ENCODE measurements at regions not wholly inside any gene's neighbourhood (a gene's known extent, or its start where the extent isn't known, plus 50 kb on each side); places are given as distances from the start of the nearest gene placed in this dataset.

GRCh38 chr13:111506125-111506524 is 185.7 kb downstream of the TEX29 start:
- TF ChIP-seq CTCF (conservative IDR thresholded peaks at IDR 0.05; ENCODE audit: low read depth, low read length) (no peak), EZH2 (IDR thresholded peaks at IDR 0.05; ENCODE audit: borderline replicate concordance, low read depth, low read length, poor library complexity, severe bottlenecking) (no peak)
